ENCODE measurements at regions not wholly inside any gene's neighbourhood (a gene's known extent, or its start where the extent isn't known, plus 50 kb on each side); places are given as distances from the start of the nearest gene placed in this dataset.
"Not testable (repeated sequence)": the region's sequence is repeated elsewhere in the genome, so short reads cannot be mapped to it uniquely, and the experiment has no call there.

- intact Hi-C loops (cut with DNase I), result no loop called here
- Histone ChIP-seq H3K4me1 (no peaks in the 10 kb centered on the region), H3K9me3 (peaks cover 0 to 6% (median 0%) of the 10 kb centered on the region in 4 donors), H3K4me3 (no peak overlapping the region), H3K27ac (no peak overlapping the region), H3K36me3 (no peaks in the 10 kb centered on the region), H3K27me3 (no peaks in the 10 kb centered on the region)
- DNase-seq, result no peak
- 74 to 85% methylated on average over 5 of the region's 5 CpGs for WGBS, 2 donors
- TF ChIP-seq POLR2AphosphoS5 (IDR thresholded peaks at IDR 0.05) (no peak), EP300 (IDR thresholded peaks at IDR 0.05) (no peak), POLR2A (IDR thresholded peaks at IDR 0.05) (no peak), CTCF (IDR thresholded peaks at IDR 0.05) (no peak)
Measured at GRCh38 chr13:68551701-68552522, 1321.8 kb upstream of the PCDH9 start.

GRCh38 chr13:68550330-68550729 is 1320.2 kb upstream of the PCDH9 start:
- no peaks in the 10 kb centered on the region for H3K4me1 ChIP-seq
- H3K27ac ChIP-seq, result no peak overlapping the region
- H3K4me3 ChIP-seq, result no peak overlapping the region
- WGBS, 2 donors, result 58 to 78% methylated on average over 1 of the region's 1 CpG
- H3K36me3 ChIP-seq, result no peaks in the 10 kb centered on the region
- TF ChIP-seq EP300 (IDR thresholded peaks at IDR 0.05) (no peak), POLR2A (IDR thresholded peaks at IDR 0.05) (no peak), CTCF (IDR thresholded peaks at IDR 0.05) (no peak), POLR2AphosphoS5 (IDR thresholded peaks at IDR 0.05) (no peak)
- H3K27me3 ChIP-seq, result no peaks in the 10 kb centered on the region
- intact Hi-C loops (cut with DNase I), result no loop called here
- no peak for DNase-seq
- H3K9me3 ChIP-seq, result peaks cover 0 to 6% (median 0%) of the 10 kb centered on the region in 4 donors

- Histone ChIP-seq H3K27me3 (no peaks in the 10 kb centered on the region), H3K27ac (no peak overlapping the region), H3K4me1 (no peaks in the 10 kb centered on the region), H3K9me3 (no peaks in the 10 kb centered on the region), H3K36me3 (no peaks in the 10 kb centered on the region), H3K4me3 (no peak overlapping the region)
- no peak for TF ChIP-seq EP300 (IDR thresholded peaks at IDR 0.05)
- TF ChIP-seq POLR2AphosphoS5 (IDR thresholded peaks at IDR 0.05), result no peak
- no peak for TF ChIP-seq POLR2A (IDR thresholded peaks at IDR 0.05)
- TF ChIP-seq CTCF (IDR thresholded peaks at IDR 0.05), result no peak
- no peak for DNase-seq
- WGBS, 2 donors, result 51 to 78% methylated on average over 2 of the region's 2 CpGs
- intact Hi-C loops (cut with DNase I), result no loop called here
Measured at GRCh38 chr13:68540244-68540643, 1310.1 kb upstream of the PCDH9 start.

- DNase-seq, result no peak
- Histone ChIP-seq H3K27me3 (no peaks in the 10 kb centered on the region), H3K9me3 (no peaks in the 10 kb centered on the region), H3K4me1 (no peaks in the 10 kb centered on the region), H3K4me3 (no peak overlapping the region), H3K36me3 (no peaks in the 10 kb centered on the region), H3K27ac (no peak overlapping the region)
- TF ChIP-seq CTCF (IDR thresholded peaks at IDR 0.05), result no peak
- intact Hi-C loops (cut with DNase I), result no loop called here
- WGBS, 2 donors, result 91 to 93% methylated on average over 1 of the region's 1 CpG
Measured at GRCh38 chr13:68535329-68535728, 1305.2 kb upstream of the PCDH9 start.

- intact Hi-C loops (cut with DNase I); DNase-seq; H3K27ac ChIP-seq; H3K36me3 ChIP-seq; H3K4me1 ChIP-seq; H3K27me3 ChIP-seq; H3K9me3 ChIP-seq; H3K4me3 ChIP-seq: not testable (repeated sequence)
- 51% methylated on average over 1 of the region's 1 CpG for WGBS, 2 donors
Measured at GRCh38 chr13:68527167-68527566, 1297.0 kb upstream of the PCDH9 start.

All from sigmoid colon (tissue), 6 donors.